ENCODE measurements at regions not wholly inside any gene's neighbourhood (a gene's known extent, or its start where the extent isn't known, plus 50 kb on each side); places are given as distances from the start of the nearest gene placed in this dataset.
A peak's percentile ranks its signal among the peaks of the same experiment; 100 is the strongest.
"Not testable (repeated sequence)": the region's sequence is repeated elsewhere in the genome, so short reads cannot be mapped to it uniquely, and the experiment has no call there.

GRCh38 chrX:39472161-39472560 lies 625.6 kb downstream of the BCOR start:
- no peak for DNase-seq (ENCODE audit: low read depth in 2 of 2)

- no peak for DNase-seq (ENCODE audit: low read depth in 2 of 2)
Observed at GRCh38 chrX:39473812-39474211, 623.9 kb downstream of the BCOR start.

- DNase-seq (ENCODE audit: low read depth in 2 of 2), result no peak
Observed at GRCh38 chrX:39475372-39475771, 622.4 kb downstream of the BCOR start.

GRCh38 chrX:39476604-39477021 lies 621.1 kb downstream of the BCOR start:
- DNase-seq (ENCODE audit: low read depth in 2 of 2), result no peak

GRCh38 chrX:39477031-39477761 lies 620.6 kb downstream of the BCOR start:
- DNase-seq (ENCODE audit: low read depth in 2 of 2), result no peak

- peak in 1 of 2 donors; percentile 0 for DNase-seq (ENCODE audit: low read depth in 2 of 2)
Observed at GRCh38 chrX:39477762-39478120, 620.0 kb downstream of the BCOR start.

- DNase-seq (ENCODE audit: low read depth in 2 of 2), result no peak
Observed at GRCh38 chrX:39479856-39480255, 617.9 kb downstream of the BCOR start.

- DNase-seq (ENCODE audit: low read depth in 2 of 2), result no peak
Observed at GRCh38 chrX:39480963-39481362, 616.8 kb downstream of the BCOR start.

GRCh38 chrX:39481621-39482020 lies 616.1 kb downstream of the BCOR start:
- DNase-seq (ENCODE audit: low read depth in 2 of 2), result no peak

- no peak for DNase-seq (ENCODE audit: low read depth in 2 of 2)
Observed at GRCh38 chrX:39484159-39485068, 613.3 kb downstream of the BCOR start.

GRCh38 chrX:39487166-39487968 lies 610.4 kb downstream of the BCOR start:
- DNase-seq (ENCODE audit: low read depth in 2 of 2), result no peak

GRCh38 chrX:39487969-39488330 lies 609.8 kb downstream of the BCOR start:
- DNase-seq (ENCODE audit: low read depth in 2 of 2), result no peak

GRCh38 chrX:39491548-39492297 lies 606.0 kb downstream of the BCOR start:
- peak; percentile 13 to 31 for DNase-seq (ENCODE audit: low read depth in 2 of 2)

- DNase-seq (ENCODE audit: low read depth in 2 of 2), result no peak
Observed at GRCh38 chrX:39492497-39493162, 605.1 kb downstream of the BCOR start.

- DNase-seq (ENCODE audit: low read depth in 2 of 2), result no peak
Observed at GRCh38 chrX:39493168-39493567, 604.6 kb downstream of the BCOR start.

GRCh38 chrX:39497117-39497516 lies 600.6 kb downstream of the BCOR start:
- not testable (repeated sequence) for DNase-seq (ENCODE audit: low read depth in 2 of 2)

GRCh38 chrX:39497702-39498265 lies 600.0 kb downstream of the BCOR start:
- DNase-seq (ENCODE audit: low read depth in 2 of 2), result no peak

- DNase-seq (ENCODE audit: low read depth in 2 of 2), result no peak
Observed at GRCh38 chrX:39499996-39500395, 597.8 kb downstream of the BCOR start.

GRCh38 chrX:39501822-39502221 lies 595.9 kb downstream of the BCOR start:
- no peak for DNase-seq (ENCODE audit: low read depth in 2 of 2)

GRCh38 chrX:39502486-39502885 lies 595.3 kb downstream of the BCOR start:
- no peak for DNase-seq (ENCODE audit: low read depth in 2 of 2)

- DNase-seq (ENCODE audit: low read depth in 2 of 2), result no peak
Observed at GRCh38 chrX:39504227-39504626, 593.5 kb downstream of the BCOR start.

Data from activated CD8-positive, alpha-beta memory T cell treated with anti-CD3 and anti-CD28 coated beads for 4 hours (primary cell).